GM21529 (cell line): ENCODE measurements at regions not wholly inside any gene's neighbourhood (a gene's known extent, or its start where the extent isn't known, plus 50 kb on each side); places are given as distances from the start of the nearest gene placed in this dataset.
"Not testable (repeated sequence)": the region's sequence is repeated elsewhere in the genome, so short reads cannot be mapped to it uniquely, and the experiment has no call there.

Source experiments
- ATAC-seq: cut with Tn5 transposase; IDR thresholded peaks from one replicate; pipeline ENCODE4 v1.9.1; 2021; ENCODE audit not compliant: unreplicated experiment

DNA sequence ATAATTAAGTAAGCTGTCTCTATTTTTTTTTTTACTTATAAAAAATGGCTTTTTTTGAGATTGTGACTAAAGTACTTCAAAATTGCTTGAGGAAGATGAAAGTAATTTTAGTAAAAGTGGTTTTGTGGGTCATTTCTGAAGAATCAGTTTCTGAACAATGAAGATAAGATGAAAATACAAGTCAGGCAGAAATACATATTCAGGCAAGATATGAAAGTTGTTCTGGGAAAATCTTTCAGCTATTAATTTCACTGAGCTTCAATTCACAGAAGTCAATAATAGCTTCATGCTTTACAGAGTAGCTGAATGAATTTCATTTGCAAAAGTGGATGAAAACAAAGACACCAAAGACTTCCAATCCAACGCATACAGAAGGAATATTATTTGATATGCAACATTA, 305.2 kb upstream of the ARSJ start:
- ATAC-seq = no peak

DNA sequence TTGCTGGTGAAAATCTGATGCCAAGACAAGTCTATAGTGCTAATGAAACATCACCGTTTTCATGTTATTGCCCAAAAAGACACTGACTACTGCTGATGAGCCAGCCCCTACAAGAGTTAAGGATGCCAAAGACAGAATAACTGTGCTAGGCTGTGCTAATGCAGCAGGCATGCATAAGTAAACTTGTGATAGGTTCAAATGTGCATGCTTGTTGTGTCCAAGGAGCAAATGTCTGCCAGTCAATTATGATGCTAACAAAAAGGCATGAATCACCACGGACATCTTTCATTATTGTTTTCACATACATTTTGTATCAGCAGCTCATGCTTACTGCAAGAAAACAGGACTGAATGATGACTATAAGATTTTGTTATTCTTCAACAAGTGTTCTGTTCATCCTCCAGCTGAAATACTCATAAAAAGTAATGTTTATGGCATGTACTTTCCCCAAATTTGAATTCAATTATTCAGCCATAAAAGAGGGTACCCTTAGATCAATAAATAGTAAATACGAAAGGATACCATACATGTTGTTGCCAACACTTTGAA, 306.9 kb upstream of the ARSJ start:
- no peak for ATAC-seq

DNA sequence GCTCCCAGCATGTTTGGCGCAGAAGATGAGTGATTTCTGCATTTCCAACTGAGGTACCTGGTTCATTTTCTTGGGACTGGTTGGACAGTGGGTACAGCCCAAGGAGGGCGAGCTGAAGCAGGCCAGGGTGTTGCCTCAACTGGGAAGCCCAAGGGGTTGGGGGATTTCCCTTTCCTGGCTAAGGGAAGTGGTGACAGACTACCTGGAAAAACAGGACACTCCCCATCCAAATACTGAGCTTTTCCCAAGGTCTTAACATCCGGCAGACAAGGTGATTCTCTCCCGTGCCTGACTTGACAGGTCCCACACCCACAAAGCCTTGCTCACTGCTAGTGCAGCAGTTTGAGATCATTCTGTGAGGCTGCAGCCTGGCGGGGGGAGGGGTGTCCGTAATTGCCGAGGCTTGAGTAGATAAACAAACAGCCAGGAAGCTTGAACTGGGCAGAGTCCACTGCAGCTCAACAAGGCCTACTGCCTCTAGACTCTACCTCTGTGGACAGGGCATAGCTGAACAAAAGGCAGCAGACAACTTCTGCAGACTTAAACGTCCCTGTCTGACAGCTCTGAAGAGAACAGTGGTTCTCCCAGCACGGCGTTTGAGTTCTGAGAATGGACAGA, 307.7 kb upstream of the ARSJ start:
- ATAC-seq = no peak

DNA sequence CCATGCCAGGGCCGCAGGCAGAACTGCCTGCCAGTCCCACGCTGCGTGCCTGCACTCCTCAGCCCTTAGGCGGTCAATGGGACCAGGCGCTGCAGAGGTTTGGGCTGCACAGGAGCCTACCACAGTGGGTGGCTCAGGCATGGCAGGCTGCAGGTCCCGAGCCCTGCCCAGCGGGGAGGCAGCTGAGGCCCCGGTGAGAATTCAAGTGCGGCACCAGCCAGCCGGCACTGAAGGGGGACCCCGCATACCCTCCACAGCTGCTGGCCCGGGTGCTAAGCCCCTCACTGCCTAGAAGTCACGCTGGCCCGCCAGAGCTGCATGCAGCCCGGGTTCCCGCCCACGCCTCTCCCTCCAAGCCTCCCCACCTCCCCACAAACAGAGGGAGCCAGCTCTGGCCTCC, 302.5 kb upstream of the UGT8 start:
- ATAC-seq = no peak

DNA sequence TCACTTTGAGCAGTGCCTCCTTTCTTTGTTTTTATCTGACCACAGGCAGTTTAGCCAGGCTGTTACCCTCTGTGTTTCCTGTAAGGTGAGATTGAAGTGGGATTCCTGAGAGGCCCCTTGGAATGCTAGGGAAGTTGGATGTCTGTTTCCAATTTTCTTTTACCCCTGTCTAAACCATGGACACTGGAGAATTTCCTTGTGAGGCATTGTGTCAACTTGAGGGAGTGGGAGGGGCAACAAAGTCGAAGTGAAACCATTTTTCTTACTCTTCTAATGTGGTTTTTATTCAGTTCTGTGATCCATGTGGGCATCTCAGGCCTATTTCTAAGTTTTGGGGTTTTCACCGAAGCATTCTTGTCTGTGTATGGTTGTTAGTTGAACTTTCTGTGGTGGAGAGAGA, 296.1 kb upstream of the UGT8 start:
- no peak for ATAC-seq

DNA sequence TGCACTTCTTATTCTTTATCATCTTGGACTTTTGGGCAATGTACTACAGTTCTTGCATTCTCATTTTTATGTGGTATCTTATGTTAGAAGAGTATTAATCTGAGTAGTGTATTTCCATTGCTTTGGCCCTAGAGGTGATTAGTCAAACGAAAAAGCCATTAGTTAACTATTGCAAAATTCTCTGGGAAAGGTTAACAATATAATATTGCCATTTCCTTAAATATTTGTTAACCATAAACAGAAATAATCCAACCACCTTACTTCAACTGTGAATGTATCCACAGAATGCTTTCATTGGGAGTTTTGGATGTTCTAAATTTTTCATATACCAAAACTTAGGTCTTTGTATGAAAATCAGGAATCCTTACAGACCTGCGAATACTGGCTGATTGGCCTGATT, 294.6 kb upstream of the UGT8 start:
- no peak for ATAC-seq

DNA sequence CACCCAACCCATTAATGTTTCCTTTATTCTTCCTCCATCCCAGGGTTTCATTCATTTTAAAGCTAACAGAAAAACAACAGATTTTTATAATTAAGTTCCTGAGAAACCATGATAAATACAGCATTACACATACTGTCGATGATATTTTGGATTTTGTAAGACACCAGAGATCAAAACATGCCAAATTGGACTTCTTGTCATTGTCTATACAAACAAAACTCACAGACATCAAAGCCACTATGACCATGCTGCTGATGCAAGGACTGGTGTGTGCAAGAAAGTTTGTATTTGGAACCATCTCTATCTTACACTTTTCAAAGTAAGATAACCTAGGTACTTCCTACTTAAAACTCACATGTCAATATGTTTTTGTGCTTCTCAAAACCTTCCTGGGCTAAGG, 294.0 kb upstream of the UGT8 start:
- no peak for ATAC-seq

DNA sequence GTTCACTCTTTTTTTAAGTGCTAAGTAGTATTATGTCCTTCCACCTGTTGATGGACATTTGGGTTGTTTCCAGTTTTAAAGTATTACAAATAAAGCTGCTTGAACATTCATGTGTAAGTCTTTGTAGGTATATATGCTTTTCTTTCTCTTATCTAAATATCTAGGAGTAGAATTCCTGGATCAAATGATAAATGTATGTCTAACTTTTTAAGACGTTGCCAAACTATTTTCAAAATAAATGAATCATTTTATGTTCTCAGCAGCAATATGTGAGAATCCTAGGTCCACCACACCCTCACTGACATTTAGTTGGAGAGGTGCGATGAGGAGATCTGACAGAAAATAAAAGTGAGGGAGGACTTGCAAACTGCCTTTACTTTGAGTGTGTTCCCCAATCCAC, 291.7 kb upstream of the UGT8 start:
- ATAC-seq = no peak

DNA sequence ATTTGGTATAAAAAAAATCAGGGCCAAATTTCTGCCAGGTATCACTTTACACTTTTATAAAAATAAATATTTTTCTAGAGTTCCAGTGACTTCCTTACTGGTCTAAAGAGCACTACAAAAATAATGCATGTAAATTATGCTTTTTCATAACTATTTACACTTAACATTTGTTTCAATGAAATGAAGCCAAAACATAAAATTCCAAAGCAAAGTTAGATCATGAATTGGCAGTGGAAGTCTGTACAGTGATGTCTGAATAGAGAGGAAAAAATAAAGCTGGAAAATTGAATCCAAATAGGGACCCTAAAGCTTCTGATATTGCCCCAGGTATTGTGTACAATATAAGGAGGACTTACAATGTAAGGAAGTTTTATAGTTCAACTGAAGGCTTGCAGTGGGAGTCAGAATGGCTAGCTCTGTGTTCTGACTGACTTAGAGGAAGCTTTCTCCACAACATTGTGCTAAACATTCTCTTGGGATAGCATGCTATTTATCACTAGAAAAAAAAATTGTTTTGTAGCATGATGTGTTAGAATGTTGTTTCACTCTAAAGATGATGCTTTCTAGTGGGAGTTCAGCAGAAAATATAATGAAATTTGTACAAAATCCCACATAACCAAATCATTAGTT, 288.2 kb upstream of the UGT8 start:
- ATAC-seq = no peak

DNA sequence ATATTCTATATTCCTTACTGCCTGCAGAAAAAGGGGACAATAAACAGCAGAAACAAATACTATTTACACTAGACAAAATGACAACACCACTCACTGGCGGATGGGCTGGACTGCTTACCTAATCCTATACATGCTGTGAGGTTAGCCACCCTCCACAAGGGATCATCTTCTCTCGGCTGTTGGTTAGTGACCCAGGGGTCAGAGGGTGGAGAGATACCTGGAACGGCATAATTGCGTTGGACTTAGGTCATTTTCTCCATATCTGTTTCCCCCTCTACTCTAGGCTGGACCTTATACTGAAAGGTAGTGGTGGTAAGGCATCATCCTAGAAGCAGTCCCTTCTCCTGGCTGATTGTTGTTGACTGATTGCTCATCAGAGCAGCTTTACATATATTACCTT, 286.8 kb upstream of the UGT8 start:
- ATAC-seq = no peak

DNA sequence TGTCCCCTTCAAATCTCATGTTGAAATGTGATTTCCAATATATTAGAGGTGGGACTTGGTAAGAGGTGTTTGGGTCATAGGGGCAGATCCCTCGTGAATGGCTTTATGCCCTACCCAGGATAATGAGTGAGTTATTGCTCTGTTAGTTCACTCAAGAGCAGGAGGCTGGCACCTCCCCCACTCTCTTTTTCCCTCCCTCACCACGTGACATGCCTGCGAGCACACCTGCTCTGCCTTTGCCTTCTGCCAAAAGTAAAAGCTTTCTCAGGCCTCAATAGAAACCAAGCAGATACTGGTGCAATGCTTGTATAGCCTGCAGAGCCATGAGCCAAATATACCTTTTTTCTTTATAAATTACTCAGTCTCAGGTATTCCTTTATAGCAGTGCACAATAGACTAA, 286.3 kb upstream of the UGT8 start:
- no peak for ATAC-seq

DNA sequence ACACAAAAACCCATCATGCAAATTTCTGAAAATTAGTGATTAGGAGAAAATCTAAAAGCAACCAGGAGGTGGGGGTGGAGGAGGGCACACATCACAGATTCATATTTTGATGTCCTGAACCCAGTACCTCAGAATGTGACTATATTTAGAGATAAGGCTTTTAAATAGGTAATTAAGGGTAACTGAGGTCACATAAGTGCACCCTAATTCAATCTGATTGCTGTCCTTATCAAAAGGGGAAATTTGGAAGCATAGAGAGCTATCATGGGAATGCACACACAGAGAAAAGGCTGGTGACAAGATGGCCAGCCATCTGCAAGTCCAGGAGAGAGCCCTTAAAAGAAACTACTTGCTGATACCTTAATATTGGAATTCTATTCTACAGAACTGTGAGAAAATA, 281.8 kb upstream of the UGT8 start:
- no peak for ATAC-seq

DNA sequence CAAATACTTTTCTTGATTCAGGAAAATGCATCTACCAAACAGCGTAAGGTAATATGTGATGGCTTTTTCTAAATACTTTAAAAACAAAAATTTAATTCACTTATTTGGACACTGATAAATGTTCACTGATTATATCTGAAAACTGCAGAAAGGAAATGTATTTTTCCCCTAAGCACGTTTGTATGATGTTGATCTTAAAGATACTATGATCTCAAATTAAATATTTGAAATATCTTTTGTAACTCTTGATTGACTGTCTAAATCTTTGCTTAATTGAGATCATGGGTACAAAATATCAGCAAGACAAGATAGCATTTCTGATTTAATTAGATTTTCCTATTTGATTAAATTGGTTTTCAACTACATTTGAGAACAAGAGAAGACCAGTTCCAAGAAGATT, 281.0 kb upstream of the UGT8 start:
- ATAC-seq = no peak

DNA sequence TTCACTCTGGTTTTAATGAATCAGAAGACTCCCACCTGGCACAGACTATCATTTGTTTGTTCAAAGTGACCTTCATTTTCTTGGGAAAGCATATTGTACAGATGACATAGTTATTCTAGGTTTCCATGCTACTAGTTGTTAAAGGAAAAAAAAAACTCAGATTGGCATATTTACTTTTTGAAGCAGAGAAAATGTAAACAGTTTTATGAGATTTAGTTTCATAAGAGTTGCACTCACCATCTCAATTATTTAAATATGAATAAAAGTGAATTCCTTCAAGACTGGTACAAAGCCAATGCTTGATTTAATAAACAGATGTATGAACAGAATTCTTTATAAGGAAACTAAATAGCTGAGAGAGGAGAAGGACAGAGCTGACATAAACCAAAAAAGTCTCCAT, 280.3 kb upstream of the UGT8 start:
- ATAC-seq = no peak

DNA sequence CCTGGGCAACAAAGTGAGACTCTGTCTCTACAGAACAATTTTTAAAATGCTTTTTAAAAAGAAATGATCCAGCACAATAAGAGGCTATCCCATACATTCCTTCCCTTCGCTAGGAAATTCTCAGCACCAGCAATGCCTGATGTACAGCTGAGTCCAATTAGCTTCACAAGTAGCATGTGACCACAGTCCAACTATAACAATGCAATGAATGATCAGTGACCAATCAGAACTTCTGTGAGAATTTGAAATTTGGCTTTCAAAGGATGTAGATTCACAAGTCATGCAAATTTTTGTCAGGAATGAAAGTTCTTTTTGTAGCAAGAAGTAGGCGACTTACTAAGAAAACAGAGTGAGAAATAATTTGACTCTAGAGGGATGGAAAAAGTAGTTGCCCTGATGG, 278.5 kb upstream of the UGT8 start:
- ATAC-seq = no peak

DNA sequence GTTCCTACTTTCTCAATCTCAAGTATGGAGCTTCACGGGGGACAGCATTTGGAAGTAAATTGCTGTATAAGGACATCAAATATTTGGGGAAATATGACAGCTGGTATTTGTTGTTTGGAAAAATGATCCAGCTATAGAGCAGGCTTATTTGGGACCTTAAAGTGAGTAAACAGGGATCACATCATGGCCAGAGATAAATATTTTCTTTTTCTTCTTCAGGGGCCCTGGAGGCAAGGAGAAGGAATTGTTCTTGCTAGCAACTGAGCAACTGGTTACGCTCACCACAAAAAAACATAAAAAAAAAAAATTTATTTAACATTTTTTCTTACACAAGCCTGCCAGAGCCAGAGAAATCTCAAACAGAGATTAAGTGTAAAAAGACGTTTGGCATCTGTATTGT, 277.2 kb upstream of the UGT8 start:
- no peak for ATAC-seq

DNA sequence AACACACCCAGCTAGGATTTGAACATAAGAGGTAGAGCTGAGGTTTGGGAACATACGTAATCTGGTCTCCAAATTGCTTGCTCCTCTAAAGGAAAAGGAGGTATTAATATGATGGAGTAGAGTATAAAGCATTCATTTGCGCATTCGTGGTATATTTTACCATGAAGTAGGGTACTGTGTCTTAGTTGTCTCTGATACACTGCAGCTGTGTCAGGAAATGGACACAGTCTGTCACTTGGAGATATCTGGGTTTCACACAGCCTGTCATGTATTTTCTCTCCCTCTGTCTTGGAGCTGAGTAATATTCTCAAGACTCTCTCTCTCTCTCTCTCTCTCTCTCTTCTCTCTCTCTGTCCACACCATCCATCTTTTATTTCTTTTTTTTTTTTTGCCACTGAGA, 274.8 kb upstream of the UGT8 start:
- ATAC-seq = no peak

DNA sequence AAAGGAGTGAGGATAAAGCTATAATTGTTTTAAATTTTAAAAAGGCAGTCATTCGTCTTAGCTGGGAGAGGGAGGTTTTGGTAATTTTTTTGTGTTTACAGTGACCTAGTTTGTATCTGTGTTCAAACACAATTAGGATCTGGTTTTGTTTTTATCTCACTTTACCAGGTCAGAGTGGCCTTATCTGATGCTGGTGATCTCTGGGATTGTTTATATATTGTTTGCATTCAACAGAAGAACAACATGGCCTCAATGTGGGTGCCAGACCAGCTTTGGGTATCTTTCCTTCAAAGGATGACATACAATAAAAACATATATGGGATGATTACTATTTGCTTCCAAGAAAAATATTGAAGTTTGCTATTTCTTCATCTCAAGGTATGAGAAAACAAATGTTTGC, 272.2 kb upstream of the UGT8 start:
- no peak for ATAC-seq

DNA sequence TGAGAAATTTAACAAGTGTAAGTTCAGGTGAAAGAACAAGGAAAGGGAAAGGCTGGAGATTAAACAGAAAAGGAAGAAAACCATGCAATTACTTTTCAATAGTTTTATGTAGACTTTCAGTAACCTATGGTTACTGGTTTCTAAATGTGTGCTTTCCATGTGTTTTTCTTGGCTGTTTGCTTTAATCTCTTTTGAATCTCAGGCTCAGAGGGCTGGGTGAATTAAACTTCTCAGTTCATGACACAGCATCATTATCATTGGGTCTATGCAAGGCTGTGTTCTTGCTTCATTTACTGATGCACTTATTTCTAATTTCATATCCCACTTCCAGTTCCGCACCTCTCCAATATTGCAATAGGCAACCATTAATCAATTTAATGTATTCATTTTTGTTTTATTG, 266.5 kb upstream of the UGT8 start:
- no peak for ATAC-seq

DNA sequence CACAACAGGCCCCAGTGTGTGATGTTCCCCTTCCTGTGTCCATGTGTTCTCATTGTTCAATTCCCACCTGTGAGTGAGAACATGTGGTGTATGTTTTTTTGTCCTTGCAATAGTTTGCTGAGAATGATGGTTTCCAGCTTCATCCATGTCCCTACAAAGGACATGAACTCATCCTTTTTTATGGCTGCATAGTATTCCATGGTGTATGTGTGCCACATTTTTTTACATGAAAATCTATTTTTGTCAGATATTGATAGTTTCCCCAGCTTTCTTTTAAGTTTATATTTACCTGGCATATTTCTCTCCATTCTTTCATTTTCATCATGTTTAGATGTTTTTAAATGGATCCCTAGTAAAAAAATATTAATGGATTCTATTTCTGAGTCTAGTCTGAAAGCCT, 264.2 kb upstream of the UGT8 start:
- not testable (repeated sequence) for ATAC-seq

DNA sequence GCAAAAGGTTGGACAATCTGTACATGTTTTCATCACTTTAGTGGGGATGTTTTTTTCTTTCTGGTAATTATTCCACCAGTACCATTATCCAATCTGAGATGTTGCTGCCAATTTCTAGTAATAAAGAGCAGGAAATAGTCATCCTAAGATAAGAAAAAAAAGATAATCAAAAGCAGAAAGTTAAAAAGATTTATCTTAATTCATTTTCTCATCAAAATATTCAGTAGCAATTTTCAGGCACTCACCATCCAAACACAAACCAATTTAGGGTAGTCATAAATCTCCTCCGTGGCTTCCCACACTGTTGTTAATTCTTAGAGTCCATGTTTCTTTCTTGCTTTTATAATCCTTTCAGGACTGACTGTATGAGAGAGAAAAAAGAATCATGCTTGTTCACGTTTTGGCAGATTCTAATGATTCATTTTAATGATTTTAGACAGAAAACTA, 263.7 kb upstream of the UGT8 start:
- no peak for ATAC-seq

DNA sequence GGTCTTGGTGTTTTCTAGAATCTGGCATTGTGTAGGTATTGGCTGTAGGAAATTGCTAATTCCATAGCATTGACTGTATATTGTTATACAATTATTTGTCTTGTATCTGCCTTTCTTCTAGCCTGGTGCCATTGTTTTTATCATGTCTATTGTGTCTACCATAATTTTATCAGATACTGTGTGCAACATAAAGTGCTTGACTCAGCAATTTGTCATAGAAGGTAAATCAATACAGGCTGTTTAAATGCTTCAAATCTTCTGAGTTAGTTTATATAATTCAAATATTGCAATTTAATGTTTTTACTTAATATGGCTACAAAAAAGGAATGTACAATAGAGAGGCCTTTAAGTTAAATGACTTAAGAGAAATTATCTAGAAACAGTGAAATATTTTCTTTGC, 263.3 kb upstream of the UGT8 start:
- ATAC-seq = no peak

DNA sequence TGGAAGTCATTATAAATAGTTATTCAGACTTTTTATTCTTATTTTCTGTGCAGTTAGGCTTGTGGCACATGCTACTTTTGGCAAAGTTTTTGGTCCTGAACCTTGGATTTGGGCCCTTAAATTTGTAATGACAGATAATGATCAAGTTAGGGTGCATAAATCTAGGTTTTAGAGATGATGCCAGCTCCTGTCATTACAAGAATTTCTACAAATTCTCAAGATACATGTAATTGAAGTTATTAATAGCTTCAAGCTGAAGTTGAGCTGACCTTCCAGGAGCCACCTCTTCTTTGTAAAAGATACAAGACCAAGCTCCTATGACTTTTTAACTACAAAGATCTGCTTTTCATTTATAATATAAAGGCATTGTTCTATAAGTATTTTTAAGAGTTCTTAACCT, 255.6 kb upstream of the UGT8 start:
- ATAC-seq = no peak
